ENCODE measurements at regions not wholly inside any gene's neighbourhood (a gene's known extent, or its start where the extent isn't known, plus 50 kb on each side); places are given as distances from the start of the nearest gene placed in this dataset.

DNA sequence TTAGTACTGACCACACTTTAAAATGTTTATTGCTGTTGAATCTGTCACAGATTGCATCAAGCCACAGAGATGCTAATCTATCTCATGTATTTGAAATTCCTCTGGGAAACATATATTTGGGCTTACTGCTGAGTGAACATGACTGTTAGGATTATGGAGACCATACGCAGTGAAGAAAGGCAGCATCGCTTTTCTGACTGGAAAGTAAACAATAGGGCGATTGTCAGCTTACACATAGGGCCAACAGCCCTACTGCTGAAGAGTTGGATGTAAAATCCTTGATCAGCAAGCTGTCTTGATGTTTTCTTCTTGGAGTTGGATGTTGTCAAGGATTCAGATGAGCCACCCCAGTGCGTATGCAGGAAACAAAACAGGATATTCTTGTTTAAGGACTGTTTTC, 368.7 kb upstream of the ADGRL2 start:
- H3K4me3 Mint-ChIP-seq (ENCODE audit: unreplicated experiment) = no peak overlapping the region
- no peak for DNase-seq
- no peak overlapping the region for H3K27ac Mint-ChIP-seq (ENCODE audit: unreplicated experiment)
- TF ChIP-seq, protein P1, sequence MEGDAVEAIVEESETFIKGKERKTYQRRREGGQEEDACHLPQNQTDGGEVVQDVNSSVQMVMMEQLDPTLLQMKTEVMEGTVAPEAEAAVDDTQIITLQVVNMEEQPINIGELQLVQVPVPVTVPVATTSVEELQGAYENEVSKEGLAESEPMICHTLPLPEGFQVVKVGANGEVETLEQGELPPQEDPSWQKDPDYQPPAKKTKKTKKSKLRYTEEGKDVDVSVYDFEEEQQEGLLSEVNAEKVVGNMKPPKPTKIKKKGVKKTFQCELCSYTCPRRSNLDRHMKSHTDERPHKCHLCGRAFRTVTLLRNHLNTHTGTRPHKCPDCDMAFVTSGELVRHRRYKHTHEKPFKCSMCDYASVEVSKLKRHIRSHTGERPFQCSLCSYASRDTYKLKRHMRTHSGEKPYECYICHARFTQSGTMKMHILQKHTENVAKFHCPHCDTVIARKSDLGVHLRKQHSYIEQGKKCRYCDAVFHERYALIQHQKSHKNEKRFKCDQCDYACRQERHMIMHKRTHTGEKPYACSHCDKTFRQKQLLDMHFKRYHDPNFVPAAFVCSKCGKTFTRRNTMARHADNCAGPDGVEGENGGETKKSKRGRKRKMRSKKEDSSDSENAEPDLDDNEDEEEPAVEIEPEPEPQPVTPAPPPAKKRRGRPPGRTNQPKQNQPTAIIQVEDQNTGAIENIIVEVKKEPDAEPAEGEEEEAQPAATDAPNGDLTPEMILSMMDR (IDR thresholded peaks at IDR 0.05; ENCODE audit: insufficient read depth in 1 of 2, low read depth in 1 of 2, low read length in 1 of 2, severe bottlenecking in 1 of 2, unreplicated experiment in 1 of 2) = no peak
- Histone ChIP-seq H3K4me3 (ENCODE audit: low read depth, low read length) (no peak overlapping the region), H3K9me3 (no peaks in the 10 kb centered on the region), H3K4me1 (no peaks in the 10 kb centered on the region), H3K36me3 (ENCODE audit: control insufficient read depth, insufficient read depth, low read length) (no peaks in the 10 kb centered on the region), H3K27me3 (replicated peaks; ENCODE audit: control insufficient read depth, insufficient read depth, low read length) (no peaks in the 10 kb centered on the region)
- no peaks in the 10 kb centered on the region for H3K36me3 Mint-ChIP-seq (ENCODE audit: insufficient read depth, unreplicated experiment)
- peaks cover 7% of the 10 kb centered on the region for H3K4me1 Mint-ChIP-seq (ENCODE audit: low read depth, unreplicated experiment)
- BruUV-seq (replicated peaks) = no TSS peak
- H3K27me3 Mint-ChIP-seq (ENCODE audit: insufficient read depth, unreplicated experiment) = no peaks in the 10 kb centered on the region
- ChIA-PET CTCF (no interaction called here), POLR2A (no interaction called here)
- no peaks in the 10 kb centered on the region for H3K9me3 Mint-ChIP-seq (ENCODE audit: unreplicated experiment)
- intact Hi-C loops (cut with micrococcal nuclease; ENCODE audit: unreplicated experiment) = no loop called here

GRCh38 chr1:81431624-81432000, 369.1 kb upstream of the ADGRL2 start:
- no peaks in the 10 kb centered on the region for H3K27me3 ChIP-seq (replicated peaks; ENCODE audit: control insufficient read depth, insufficient read depth, low read length)
- H3K4me1 ChIP-seq = no peaks in the 10 kb centered on the region
- Mint-ChIP-seq H3K4me1 (ENCODE audit: low read depth, unreplicated experiment) (peaks cover 7% of the 10 kb centered on the region), H3K27ac (ENCODE audit: unreplicated experiment) (no peak overlapping the region), H3K9me3 (ENCODE audit: unreplicated experiment) (no peaks in the 10 kb centered on the region), H3K36me3 (ENCODE audit: insufficient read depth, unreplicated experiment) (no peaks in the 10 kb centered on the region), H3K4me3 (ENCODE audit: unreplicated experiment) (no peak overlapping the region), H3K27me3 (ENCODE audit: insufficient read depth, unreplicated experiment) (no peaks in the 10 kb centered on the region)
- TF ChIP-seq, protein P1 (IDR thresholded peaks at IDR 0.05; ENCODE audit: insufficient read depth in 1 of 2, low read depth in 1 of 2, low read length in 1 of 2, severe bottlenecking in 1 of 2, unreplicated experiment in 1 of 2) = no peak
- H3K36me3 ChIP-seq (ENCODE audit: control insufficient read depth, insufficient read depth, low read length) = no peaks in the 10 kb centered on the region
- no peak overlapping the region for H3K4me3 ChIP-seq (ENCODE audit: low read depth, low read length)
- BruUV-seq (replicated peaks) = no TSS peak
- CTCF ChIA-PET = no interaction called here
- DNase-seq = no peak
- POLR2A ChIA-PET = no interaction called here
- intact Hi-C loops (cut with micrococcal nuclease; ENCODE audit: unreplicated experiment) = no loop called here
- H3K9me3 ChIP-seq = no peaks in the 10 kb centered on the region

GRCh38 chr1:81430955-81431623, 369.6 kb upstream of the ADGRL2 start:
- no peaks in the 10 kb centered on the region for H3K36me3 ChIP-seq (ENCODE audit: control insufficient read depth, insufficient read depth, low read length)
- H3K4me1 ChIP-seq = no peaks in the 10 kb centered on the region
- TF ChIP-seq, protein P1 (IDR thresholded peaks at IDR 0.05; ENCODE audit: insufficient read depth in 1 of 2, low read depth in 1 of 2, low read length in 1 of 2, severe bottlenecking in 1 of 2, unreplicated experiment in 1 of 2) = no peak
- intact Hi-C loops (cut with micrococcal nuclease; ENCODE audit: unreplicated experiment) = no loop called here
- H3K36me3 Mint-ChIP-seq (ENCODE audit: insufficient read depth, unreplicated experiment) = no peaks in the 10 kb centered on the region
- peaks cover 7% of the 10 kb centered on the region for H3K4me1 Mint-ChIP-seq (ENCODE audit: low read depth, unreplicated experiment)
- no TSS peak for BruUV-seq (replicated peaks)
- no peaks in the 10 kb centered on the region for H3K9me3 ChIP-seq
- POLR2A ChIA-PET = no interaction called here
- DNase-seq = no peak
- no peak overlapping the region for H3K4me3 ChIP-seq (ENCODE audit: low read depth, low read length)
- no peaks in the 10 kb centered on the region for H3K27me3 Mint-ChIP-seq (ENCODE audit: insufficient read depth, unreplicated experiment)
- no peak overlapping the region for H3K4me3 Mint-ChIP-seq (ENCODE audit: unreplicated experiment)
- no peaks in the 10 kb centered on the region for H3K9me3 Mint-ChIP-seq (ENCODE audit: unreplicated experiment)
- no peaks in the 10 kb centered on the region for H3K27me3 ChIP-seq (replicated peaks; ENCODE audit: control insufficient read depth, insufficient read depth, low read length)
- CTCF ChIA-PET = no interaction called here
- no peak overlapping the region for H3K27ac Mint-ChIP-seq (ENCODE audit: unreplicated experiment)

Data from Caco-2 (cell line).